GM12891 (cell line): ENCODE measurements at regions not wholly inside any gene's neighbourhood (a gene's known extent, or its start where the extent isn't known, plus 50 kb on each side); places are given as distances from the start of the nearest gene placed in this dataset.

Source experiments
- POLR2A ChIP-seq: IDR thresholded peaks from 2 replicates; pipeline ENCODE4 v1.6.1; 2011; ENCODE audit warnings: low read depth, low read length, control low read depth
- POLR2AphosphoS5 ChIP-seq: IDR thresholded peaks from 2 replicates; pipeline ENCODE4 v1.6.1; 2011; ENCODE audit warnings: low read depth, low read length, control low read depth

GRCh38 chr6:104046426-104046825, 813.3 kb downstream of the HACE1 start:
- TF ChIP-seq POLR2A: no peak
- TF ChIP-seq POLR2AphosphoS5: no peak
